ENCODE measurements at regions not wholly inside any gene's neighbourhood (a gene's known extent, or its start where the extent isn't known, plus 50 kb on each side); places are given as distances from the start of the nearest gene placed in this dataset.
A peak's percentile ranks its signal among the peaks of the same experiment; 100 is the strongest.
"Not testable (repeated sequence)": the region's sequence is repeated elsewhere in the genome, so short reads cannot be mapped to it uniquely, and the experiment has no call there.

DNA sequence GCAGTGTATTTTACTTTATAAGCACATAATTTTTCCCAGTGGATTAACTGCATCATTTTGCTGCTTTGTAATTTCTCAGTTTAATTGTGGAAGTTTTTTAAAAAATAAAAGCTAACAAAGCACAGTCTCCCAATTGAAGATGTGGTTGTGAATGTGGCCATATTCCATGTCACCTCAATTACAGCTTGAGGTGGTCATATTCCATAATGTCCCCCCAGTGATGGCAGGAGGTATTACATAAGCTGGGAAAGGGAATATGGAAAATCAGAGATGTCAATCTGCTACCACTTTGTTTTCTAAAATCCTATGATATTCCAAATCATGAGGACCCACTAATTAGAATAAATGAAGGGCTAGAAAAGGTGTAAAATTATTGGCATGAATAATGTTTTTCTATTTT is 1672.0 kb upstream of the CDH9 start:
- no peak for ATAC-seq (replicated peaks in 6 of 8)
- Histone ChIP-seq H3K4me3 (no peak overlapping the region), H3K27ac (no peak overlapping the region), H3K4me1 (replicated peaks in 1 of 2) (peaks cover 0 to 7% of the 10 kb centered on the region in 2 donors)
- in situ Hi-C loops (cut with MboI; ENCODE audit: low pct_unique_long_range_greater_than_20kb in 2 of 9, low sequenced_read_pairs in 9 of 9, unreplicated experiment in 9 of 9): no loop called here

DNA sequence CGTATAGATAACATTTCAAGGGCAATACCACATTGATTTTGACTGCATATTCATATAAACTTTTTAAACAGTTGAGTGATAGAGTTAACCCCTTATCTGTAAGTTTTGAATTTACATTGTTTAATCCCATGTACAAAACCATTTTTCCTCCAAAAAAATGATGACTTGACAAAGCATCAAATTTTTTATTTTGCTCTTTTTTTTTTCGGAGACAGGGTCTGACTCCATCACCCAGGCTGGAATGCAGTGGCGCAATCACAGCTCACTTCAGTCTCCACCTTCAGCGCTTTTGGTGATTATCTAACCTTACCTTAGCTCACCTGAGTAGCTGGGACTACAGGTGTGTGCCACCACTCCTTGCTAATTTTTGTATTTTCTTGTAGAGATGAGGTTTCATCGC is 1670.1 kb upstream of the CDH9 start:
- Histone ChIP-seq H3K4me3 (no peak overlapping the region), H3K4me1 (replicated peaks in 1 of 2) (no peaks in the 10 kb centered on the region), H3K27ac (no peak overlapping the region)
- no peak for ATAC-seq (replicated peaks in 6 of 8)
- WGBS, 10 experiments: 11 to 100% (median 62%) methylated on average over 1 to 5 of the region's 5 CpGs; no CpG with 5 or more reads in 1 of the 10 experiments
- in situ Hi-C loops (cut with MboI; ENCODE audit: low pct_unique_long_range_greater_than_20kb in 2 of 9, low sequenced_read_pairs in 9 of 9, unreplicated experiment in 9 of 9): no loop called here

DNA sequence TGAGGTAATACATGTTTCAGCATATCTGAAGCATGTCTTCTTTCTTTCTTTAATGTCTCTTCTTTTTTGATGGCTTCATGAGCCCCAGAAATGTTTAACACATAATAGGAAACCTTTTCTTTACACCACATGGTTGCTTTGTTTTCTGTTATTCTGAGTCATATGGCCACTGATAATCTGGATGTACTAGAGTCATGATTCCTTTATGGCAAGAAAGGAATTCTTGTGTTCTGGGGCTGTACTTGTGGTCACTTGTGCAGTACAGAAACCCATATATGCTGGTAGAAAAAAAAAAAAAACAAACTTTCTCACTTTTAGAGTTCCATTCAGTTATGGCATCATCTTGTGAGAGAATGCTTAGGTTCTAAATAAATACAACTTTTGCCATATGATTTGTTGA is 1669.3 kb upstream of the CDH9 start:
- no peak overlapping the region for H3K4me3 ChIP-seq
- in situ Hi-C loops (cut with MboI; ENCODE audit: low pct_unique_long_range_greater_than_20kb in 2 of 9, low sequenced_read_pairs in 9 of 9, unreplicated experiment in 9 of 9): no loop called here
- H3K4me1 ChIP-seq (replicated peaks in 1 of 2): no peaks in the 10 kb centered on the region
- ATAC-seq (replicated peaks in 6 of 8): no peak
- H3K27ac ChIP-seq: no peak overlapping the region

DNA sequence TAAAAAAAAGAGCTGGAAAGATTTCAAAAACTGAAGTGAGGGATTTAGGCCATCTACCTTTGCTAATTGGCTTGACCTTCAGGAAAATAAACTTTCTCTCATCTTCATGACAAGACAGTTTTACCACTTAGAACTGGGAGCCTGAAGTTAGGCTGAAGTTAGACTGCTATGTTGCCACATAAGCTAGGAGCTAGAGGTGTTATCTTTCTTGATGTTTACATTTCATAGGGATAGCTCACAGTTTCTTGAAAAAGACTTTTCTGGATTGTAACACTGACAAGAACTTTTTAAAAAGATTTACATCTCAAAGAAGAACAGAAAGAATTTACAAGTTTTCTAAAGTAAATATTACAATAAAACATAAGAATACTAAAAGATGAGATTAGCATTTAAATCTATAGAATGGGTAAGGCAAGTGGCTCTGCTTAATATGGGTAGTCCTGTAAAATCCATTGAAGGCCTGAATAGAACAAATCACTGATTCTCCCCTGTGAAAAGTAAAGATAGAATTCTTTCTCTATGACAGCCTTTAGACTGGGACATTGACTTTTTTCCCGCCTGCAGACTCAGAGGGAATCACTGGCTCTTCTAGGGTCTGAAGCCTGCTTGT is 1665.4 kb upstream of the CDH9 start:
- 0 to 100% (median 45%) methylated on average over 1 of the region's 1 CpG; no CpG with 5 or more reads in 4 of the 10 experiments for WGBS, 10 experiments
- H3K27ac ChIP-seq: no peak overlapping the region
- H3K4me1 ChIP-seq (replicated peaks in 1 of 2): no peaks in the 10 kb centered on the region
- in situ Hi-C loops (cut with MboI; ENCODE audit: low pct_unique_long_range_greater_than_20kb in 2 of 9, low sequenced_read_pairs in 9 of 9, unreplicated experiment in 9 of 9): no loop called here
- no peak overlapping the region for H3K4me3 ChIP-seq
- no peak for ATAC-seq (replicated peaks in 6 of 8)

DNA sequence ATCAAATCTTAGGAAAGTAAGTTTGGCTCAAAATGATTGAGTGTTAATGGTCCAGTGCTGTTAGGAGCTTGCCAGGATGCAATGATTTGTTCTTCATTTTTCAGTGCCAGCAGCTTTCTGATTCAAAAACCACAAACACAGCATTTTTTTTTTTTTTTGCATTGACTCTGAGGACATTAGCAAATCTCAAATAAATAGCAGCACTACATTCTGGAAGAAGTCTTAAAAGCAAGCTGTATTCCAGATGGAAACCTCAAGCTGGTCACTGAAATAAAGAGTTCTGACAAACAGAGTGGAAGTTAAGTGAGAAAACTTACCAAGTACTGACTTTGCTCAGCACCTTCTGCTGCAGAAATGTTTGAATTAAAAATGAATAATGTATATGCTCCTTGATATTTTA is 1653.1 kb upstream of the CDH9 start:
- H3K27ac ChIP-seq: no peak overlapping the region
- no peak overlapping the region for H3K4me3 ChIP-seq
- no peaks in the 10 kb centered on the region for H3K4me1 ChIP-seq (replicated peaks in 1 of 2)
- in situ Hi-C loops (cut with MboI; ENCODE audit: low pct_unique_long_range_greater_than_20kb in 2 of 9, low sequenced_read_pairs in 9 of 9, unreplicated experiment in 9 of 9): no loop called here
- no peak for ATAC-seq (replicated peaks in 6 of 8)

DNA sequence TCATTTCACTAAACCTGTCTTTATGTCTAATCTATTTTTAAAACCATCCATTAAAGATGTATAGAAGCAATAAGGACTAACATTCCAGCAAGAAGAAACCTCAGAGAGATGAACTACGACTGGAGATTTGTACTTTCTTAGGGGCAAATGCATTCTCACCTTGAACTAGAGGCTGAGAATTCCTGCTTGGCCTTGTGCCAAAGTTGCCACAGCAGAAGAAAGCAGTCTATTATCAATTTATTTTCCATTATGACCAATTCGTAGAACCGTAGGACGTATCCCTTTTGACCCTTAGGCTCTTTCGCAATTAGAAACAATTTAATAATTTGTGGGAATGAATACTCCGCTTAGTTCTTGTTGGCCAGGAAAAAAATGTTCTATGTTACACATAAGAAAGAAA is 1647.4 kb upstream of the CDH9 start:
- in situ Hi-C loops (cut with MboI; ENCODE audit: low pct_unique_long_range_greater_than_20kb in 2 of 9, low sequenced_read_pairs in 9 of 9, unreplicated experiment in 9 of 9): no loop called here
- Histone ChIP-seq H3K4me1 (replicated peaks in 1 of 2) (peaks cover 0 to 3% of the 10 kb centered on the region in 2 donors), H3K27ac (no peak overlapping the region), H3K4me3 (no peak overlapping the region)
- ATAC-seq (replicated peaks in 6 of 8): no peak
- 11 to 94% (median 82%) methylated on average over 2 to 6 of the region's 6 CpGs for WGBS, 10 experiments

DNA sequence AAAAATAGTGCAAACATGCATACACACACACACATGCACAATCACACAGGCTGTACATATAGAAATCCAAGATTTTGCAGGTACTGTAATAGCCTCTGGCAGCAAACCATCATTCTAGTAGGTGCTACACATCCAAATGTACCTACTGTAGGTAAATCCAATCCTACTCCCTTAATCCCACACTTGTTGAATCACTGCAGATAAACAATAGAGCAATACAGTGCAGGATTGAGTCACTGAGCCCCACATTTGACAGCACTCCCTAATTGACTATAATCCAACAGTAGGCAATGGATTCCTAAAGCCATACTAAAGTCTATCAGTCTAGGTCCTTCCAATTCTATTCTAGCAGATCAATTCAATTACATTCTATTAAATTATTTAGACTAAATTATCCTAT is 1640.5 kb upstream of the CDH9 start:
- Histone ChIP-seq H3K4me3 (no peak overlapping the region), H3K27ac (no peak overlapping the region), H3K4me1 (replicated peaks in 1 of 2) (peaks cover 0 to 3% of the 10 kb centered on the region in 2 donors)
- ATAC-seq (replicated peaks in 6 of 8): peak in 3 of 8 experiments; percentile 9 to 43 (median 22)
- in situ Hi-C loops (cut with MboI; ENCODE audit: low pct_unique_long_range_greater_than_20kb in 2 of 9, low sequenced_read_pairs in 9 of 9, unreplicated experiment in 9 of 9): no loop called here

DNA sequence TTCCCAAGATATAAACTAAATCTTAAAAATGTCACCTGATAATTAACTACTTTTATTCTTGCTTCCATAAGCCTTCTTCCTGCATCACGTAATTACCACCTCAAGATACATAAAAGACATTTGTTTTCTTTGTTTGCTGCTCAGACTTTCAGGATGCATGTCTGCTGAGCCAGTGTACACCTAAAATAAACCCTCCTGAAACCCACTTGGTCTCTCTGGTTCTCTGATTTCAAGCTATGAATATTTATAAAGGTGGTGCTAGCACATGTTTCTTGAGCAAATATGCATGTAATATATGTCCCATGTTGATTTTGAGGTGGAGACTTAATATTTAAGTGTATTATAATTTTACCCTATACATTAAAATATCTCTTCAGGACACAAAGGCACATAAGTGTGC is 1627.7 kb upstream of the CDH9 start:
- Histone ChIP-seq H3K4me3 (no peak overlapping the region), H3K4me1 (replicated peaks in 1 of 2) (no peaks in the 10 kb centered on the region), H3K27ac (no peak overlapping the region)
- ATAC-seq (replicated peaks in 6 of 8): peak in 1 of 8 experiments; percentile 80
- in situ Hi-C loops (cut with MboI; ENCODE audit: low pct_unique_long_range_greater_than_20kb in 2 of 9, low sequenced_read_pairs in 9 of 9, unreplicated experiment in 9 of 9): no loop called here
- WGBS, 10 experiments: 0 to 100% (median 78%) methylated on average over 1 of the region's 1 CpG

DNA sequence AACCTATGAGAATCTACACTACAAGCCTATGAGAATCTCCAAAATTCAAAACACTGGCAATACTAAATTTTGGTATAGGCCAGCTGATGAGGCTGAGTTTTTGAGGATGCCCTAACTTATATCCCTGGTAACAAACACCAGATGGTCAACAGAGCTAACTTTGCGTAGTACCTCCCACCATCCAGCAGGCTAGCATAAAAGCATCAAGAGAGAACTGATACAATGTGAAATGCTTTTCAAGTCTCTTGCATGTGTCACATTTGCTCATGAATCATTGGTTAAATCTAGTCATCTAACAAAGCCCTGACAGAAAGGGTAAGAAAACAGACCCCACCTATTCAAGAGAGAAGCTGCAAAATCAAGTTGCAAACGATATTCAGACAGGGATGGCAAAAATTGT is 1609.7 kb upstream of the CDH9 start:
- 0 to 56% (median 20%) methylated on average over 1 to 2 of the region's 2 CpGs; no CpG with 5 or more reads in 1 of the 10 experiments for WGBS, 10 experiments
- H3K4me3 ChIP-seq: no peak overlapping the region
- ATAC-seq (replicated peaks in 6 of 8): peak in 7 of 8 experiments; percentile 32 to 77 (median 64)
- in situ Hi-C loops (cut with MboI; ENCODE audit: low pct_unique_long_range_greater_than_20kb in 2 of 9, low sequenced_read_pairs in 9 of 9, unreplicated experiment in 9 of 9): no loop called here
- peaks cover 3 to 5% of the 10 kb centered on the region in 2 donors for H3K4me1 ChIP-seq (replicated peaks in 1 of 2)
- no peak overlapping the region for H3K27ac ChIP-seq

DNA sequence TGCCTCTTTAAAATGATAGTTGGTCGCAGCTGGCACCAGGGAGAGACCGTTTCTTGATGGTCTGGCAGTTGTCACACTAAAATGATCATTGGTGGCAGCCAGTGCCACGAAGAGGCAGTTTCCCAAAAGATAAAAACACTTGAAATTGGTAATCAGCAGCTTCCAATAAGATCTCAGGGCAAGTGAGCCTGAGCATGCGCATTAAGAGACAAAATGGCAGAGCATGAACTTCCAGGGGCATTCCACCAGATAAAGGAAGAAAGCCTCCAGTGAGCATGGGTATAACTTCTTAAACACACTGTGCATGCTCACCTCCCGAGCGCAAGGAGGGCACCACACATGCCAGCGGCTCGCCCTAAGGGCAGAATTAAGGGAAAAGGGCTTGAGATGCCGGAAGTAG is 1594.2 kb upstream of the CDH9 start:
- H3K27ac ChIP-seq: no peak overlapping the region
- no peaks in the 10 kb centered on the region for H3K4me1 ChIP-seq (replicated peaks in 1 of 2)
- in situ Hi-C loops (cut with MboI; ENCODE audit: low pct_unique_long_range_greater_than_20kb in 2 of 9, low sequenced_read_pairs in 9 of 9, unreplicated experiment in 9 of 9): no loop called here
- H3K4me3 ChIP-seq: no peak overlapping the region
- ATAC-seq (replicated peaks in 6 of 8): no peak
- WGBS, 10 experiments: 7 to 94% (median 80%) methylated on average over 1 to 7 of the region's 9 CpGs; no CpG with 5 or more reads in 3 of the 10 experiments

DNA sequence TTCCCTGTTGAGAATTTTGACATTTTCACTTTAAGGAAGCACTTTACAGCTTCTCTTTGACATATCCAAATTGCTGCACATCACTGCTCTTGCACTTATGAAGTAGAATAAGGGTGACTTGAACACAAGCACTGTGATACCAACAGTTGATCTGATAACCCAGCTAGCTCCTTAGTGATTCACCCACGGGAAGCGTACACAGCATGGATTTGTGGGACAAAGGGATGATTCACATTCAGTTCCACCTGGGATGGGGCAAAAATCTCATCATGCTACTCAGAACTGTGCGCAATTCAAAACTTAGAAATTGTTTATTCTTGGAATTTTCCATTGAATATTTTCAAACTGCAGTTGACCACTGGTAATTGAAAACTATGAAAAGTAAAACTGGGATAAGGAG is 1565.5 kb upstream of the CDH9 start:
- Histone ChIP-seq H3K4me1 (replicated peaks in 1 of 2) (no peaks in the 10 kb centered on the region), H3K4me3 (no peak overlapping the region), H3K27ac (no peak overlapping the region)
- in situ Hi-C loops (cut with MboI; ENCODE audit: low pct_unique_long_range_greater_than_20kb in 2 of 9, low sequenced_read_pairs in 9 of 9, unreplicated experiment in 9 of 9): no loop called here
- no peak for ATAC-seq (replicated peaks in 6 of 8)
- WGBS, 10 experiments: 8 to 100% (median 87%) methylated on average over 1 to 3 of the region's 3 CpGs; no CpG with 5 or more reads in 2 of the 10 experiments

DNA sequence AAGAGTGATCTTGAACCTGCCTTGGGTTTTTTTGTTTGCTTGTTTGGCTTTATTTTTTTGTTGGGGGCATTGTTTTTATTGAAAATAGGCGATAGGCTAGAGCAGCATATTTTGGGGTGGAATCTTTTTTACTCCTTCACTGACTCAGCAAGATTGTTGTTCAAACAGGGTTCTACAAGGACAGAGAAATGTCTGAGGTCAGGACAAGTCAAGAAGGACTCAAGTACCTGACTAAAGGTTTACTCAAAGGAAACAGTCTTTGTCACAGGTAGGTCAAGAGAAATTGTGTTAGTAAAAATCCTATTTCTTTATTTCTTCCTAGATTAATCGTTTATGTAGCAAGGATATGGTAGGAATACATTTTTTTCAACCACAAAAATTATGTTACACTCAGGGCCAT is 1564.0 kb upstream of the CDH9 start:
- ATAC-seq (replicated peaks in 6 of 8): no peak
- Histone ChIP-seq H3K27ac (no peak overlapping the region), H3K4me3 (no peak overlapping the region), H3K4me1 (replicated peaks in 1 of 2) (no peaks in the 10 kb centered on the region)
- WGBS, 10 experiments: 0 to 95% (median 60%) methylated on average over 1 to 2 of the region's 2 CpGs; no CpG with 5 or more reads in 1 of the 10 experiments
- in situ Hi-C loops (cut with MboI; ENCODE audit: low pct_unique_long_range_greater_than_20kb in 2 of 9, low sequenced_read_pairs in 9 of 9, unreplicated experiment in 9 of 9): no loop called here

DNA sequence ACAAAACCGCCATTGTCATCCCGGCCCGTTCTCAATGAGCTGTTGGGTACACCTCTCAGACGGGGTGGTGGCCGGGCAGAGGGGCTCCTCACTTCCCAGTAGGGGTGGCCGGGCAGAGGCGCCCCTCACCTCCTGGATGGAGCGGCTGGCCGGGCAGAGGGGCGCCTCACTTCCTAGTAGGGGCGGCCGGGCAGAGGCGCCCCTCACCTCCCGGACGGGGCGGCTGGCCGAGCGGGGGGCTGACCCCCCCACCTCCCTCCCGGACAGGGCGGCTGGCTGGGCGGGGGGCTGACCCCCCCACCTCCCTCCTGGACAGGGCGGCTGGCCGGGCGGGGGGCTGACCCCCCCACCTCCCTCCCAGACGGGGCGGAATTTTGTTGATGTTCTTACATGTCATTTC is 1558.3 kb upstream of the CDH9 start:
- H3K4me3 ChIP-seq; H3K4me1 ChIP-seq (replicated peaks in 1 of 2); in situ Hi-C loops (cut with MboI; ENCODE audit: low pct_unique_long_range_greater_than_20kb in 2 of 9, low sequenced_read_pairs in 9 of 9, unreplicated experiment in 9 of 9); ATAC-seq (replicated peaks in 6 of 8); H3K27ac ChIP-seq: not testable (repeated sequence)
- WGBS, 10 experiments: no CpG with 5 or more reads among the region's 26 CpGs

DNA sequence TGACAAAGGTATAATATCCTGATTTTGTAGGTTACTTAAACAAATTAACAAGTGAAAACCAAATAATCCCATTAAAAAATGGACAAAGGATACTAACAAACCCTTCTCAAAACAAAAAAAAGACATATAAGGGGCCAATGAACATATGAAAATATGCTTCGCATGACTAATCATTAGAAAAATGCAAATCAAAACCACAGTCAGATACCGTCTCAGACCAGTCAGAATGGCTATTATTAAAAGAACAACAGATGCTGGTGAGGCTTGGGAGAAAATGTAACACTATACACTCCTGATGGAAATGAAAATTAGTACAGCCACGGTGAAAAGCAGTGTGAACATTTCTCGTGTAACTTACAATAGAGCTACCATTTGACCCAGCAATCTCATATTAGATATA is 1542.2 kb upstream of the CDH9 start:
- WGBS, 10 experiments: 8 to 93% (median 54%) methylated on average over 3 to 4 of the region's 4 CpGs; no CpG with 5 or more reads in 2 of the 10 experiments
- Histone ChIP-seq H3K4me3 (no peak overlapping the region), H3K27ac (no peak overlapping the region), H3K4me1 (replicated peaks in 1 of 2) (no peaks in the 10 kb centered on the region)
- in situ Hi-C loops (cut with MboI; ENCODE audit: low pct_unique_long_range_greater_than_20kb in 2 of 9, low sequenced_read_pairs in 9 of 9, unreplicated experiment in 9 of 9): no loop called here
- ATAC-seq (replicated peaks in 6 of 8): no peak
